DOHH2 (cell line): ENCODE measurements at regions not wholly inside any gene's neighbourhood (a gene's known extent, or its start where the extent isn't known, plus 50 kb on each side); places are given as distances from the start of the nearest gene placed in this dataset.

ENCODE experiments used
- H3F3A ChIP-seq: fragments of 200-600 bp; sonication (generic), shearing (Covaris generic); 2 replicates; pipeline ENCODE4 v1.6.0; 2016; ENCODE audit warnings: antibody characterized with exemption, mild to moderate bottlenecking; ENCODE audit not compliant: control insufficient read depth, insufficient read depth
- H3K27ac ChIP-seq: fragments of 200-600 bp; sonication (generic); 2 replicates; pipeline ENCODE4 v1.5.1; 2014; ENCODE audit warnings: low read depth, mild to moderate bottlenecking, low read length, moderate library complexity
- H3K27me3 ChIP-seq: fragments of 200-600 bp; sonication (generic); 2 replicates; pipeline ENCODE4 v1.6.1; 2014; ENCODE audit warnings: mild to moderate bottlenecking, low read length, mixed read lengths; ENCODE audit not compliant: control insufficient read depth
- H3K36me3 ChIP-seq: fragments of 200-600 bp; sonication (generic); 2 replicates; pipeline ENCODE4 v1.6.1; 2014; ENCODE audit warnings: mild to moderate bottlenecking, low read length, moderate library complexity, mixed read lengths; ENCODE audit not compliant: control insufficient read depth
- H3K4me1 ChIP-seq: fragments of 200-600 bp; sonication (generic); 2 replicates; pipeline ENCODE4 v1.6.1; 2014; ENCODE audit warnings: mild to moderate bottlenecking, low read length, mixed read lengths; ENCODE audit not compliant: control insufficient read depth
- H3K4me2 ChIP-seq: fragments of 200-600 bp; sonication (generic); 2 replicates; pipeline ENCODE4 v1.6.0; 2014; ENCODE audit warnings: mild to moderate bottlenecking, low read length, moderate library complexity
- H3K4me3 ChIP-seq: fragments of 200-600 bp; sonication (generic); 2 replicates; pipeline ENCODE4 v1.5.1; 2014; ENCODE audit warnings: mild to moderate bottlenecking, low read length, mixed read lengths
- H3K79me2 ChIP-seq: fragments of 200-600 bp; sonication (generic); 2 replicates; pipeline ENCODE4 v1.6.1; 2014; ENCODE audit warnings: mild to moderate bottlenecking, low read length, mixed read lengths; ENCODE audit not compliant: control insufficient read depth
- H3K9me2 ChIP-seq: fragments of 200-600 bp; sonication (generic); replicated peaks from 2 replicates; pipeline ENCODE4 v1.6.1; 2014; ENCODE audit warnings: mild to moderate bottlenecking, low read length, mixed read lengths; ENCODE audit not compliant: control insufficient read depth
- H3K9me3 ChIP-seq: fragments of 200-600 bp; sonication (generic); 2 replicates; pipeline ENCODE4 v1.6.1; 2014; ENCODE audit warnings: antibody characterized with exemption, low read length, mixed read lengths; ENCODE audit not compliant: control insufficient read depth, insufficient read depth
- H4K20me1 ChIP-seq: fragments of 200-600 bp; sonication (generic); 2 replicates; pipeline ENCODE4 v1.6.0; 2014; ENCODE audit warnings: low read depth, mild to moderate bottlenecking, antibody characterized with exemption, low read length, moderate library complexity; ENCODE audit not compliant: control insufficient read depth, insufficient read depth
- CTCF ChIP-seq: fragments of 200-600 bp; sonication (generic); IDR thresholded peaks from one replicate; pipeline ENCODE4 v1.5.1; 2014; ENCODE audit warnings: antibody characterized with exemption, mild to moderate bottlenecking, low read depth, low read length; ENCODE audit not compliant: poor library complexity, severe bottlenecking
- EZH2phosphoT487 ChIP-seq: fragments of 200-600 bp; sonication (generic); IDR thresholded peaks from 2 replicates; pipeline ENCODE4 v1.6.1; 2017; ENCODE audit warnings: borderline replicate concordance, mild to moderate bottlenecking, antibody characterized with exemption, low read length, moderate library complexity, mixed read lengths

- no peaks in the 10 kb centered on the region for H3K27me3 ChIP-seq
Measured at GRCh38 chr6:120736740-120737139, 597.5 kb downstream of the TBC1D32 start.

DNA sequence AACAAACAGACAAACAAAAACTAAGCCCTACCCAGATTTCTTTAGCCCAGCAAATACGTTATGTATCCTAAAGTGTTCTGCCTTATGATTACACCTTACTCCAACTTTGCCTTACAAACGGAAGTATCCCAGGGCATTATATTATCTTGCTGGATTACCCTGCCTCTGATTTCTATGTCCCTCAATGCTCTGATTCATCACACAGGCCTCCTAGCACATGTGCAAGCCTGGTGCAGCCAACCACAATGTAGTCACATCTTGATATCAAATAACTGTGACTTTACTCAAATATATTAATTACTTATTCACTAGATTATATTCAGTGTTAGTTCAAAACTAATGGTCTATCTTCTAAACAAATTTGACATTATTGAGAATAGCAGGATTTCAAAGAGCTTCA is 598.6 kb downstream of the TBC1D32 start:
- Histone ChIP-seq H3K79me2 (no peaks in the 10 kb centered on the region), H4K20me1 (no peaks in the 10 kb centered on the region)
- TF ChIP-seq CTCF (no peak), EZH2phosphoT487 (no peak)

More at GRCh38 chr6:120736740-120737139, 597.5 kb downstream of the TBC1D32 start:
- Histone ChIP-seq H3K9me3 (no peaks in the 10 kb centered on the region), H3F3A (no peaks in the 10 kb centered on the region), H3K36me3 (no peaks in the 10 kb centered on the region), H3K4me1 (no peaks in the 10 kb centered on the region), H3K27ac (no peak overlapping the region), H3K4me3 (no peak overlapping the region), H3K79me2 (no peaks in the 10 kb centered on the region), H4K20me1 (no peaks in the 10 kb centered on the region), H3K9me2 (no peaks in the 10 kb centered on the region), H3K4me2 (no peak overlapping the region)
- TF ChIP-seq CTCF: no peak
- TF ChIP-seq EZH2phosphoT487: no peak

GRCh38 chr6:120711255-120711654 is 623.0 kb downstream of the TBC1D32 start:
- H3K4me3 ChIP-seq: no peak overlapping the region
- no peak overlapping the region for H3K27ac ChIP-seq
- H3K4me1 ChIP-seq: no peaks in the 10 kb centered on the region
- no peaks in the 10 kb centered on the region for H3K36me3 ChIP-seq
- no peaks in the 10 kb centered on the region for H3F3A ChIP-seq
- H4K20me1 ChIP-seq: no peaks in the 10 kb centered on the region
- H3K9me3 ChIP-seq: no peaks in the 10 kb centered on the region; the same call in 1 of the 2 replicates
- H3K4me2 ChIP-seq: no peak overlapping the region
- H3K9me2 ChIP-seq: no peaks in the 10 kb centered on the region
- H3K27me3 ChIP-seq: no peaks in the 10 kb centered on the region
- TF ChIP-seq EZH2phosphoT487 (no peak), CTCF (no peak)
- no peaks in the 10 kb centered on the region for H3K79me2 ChIP-seq

More for the DNA sequence above, 598.6 kb downstream of the TBC1D32 start:
- Histone ChIP-seq H3K36me3 (no peaks in the 10 kb centered on the region), H3K4me2 (no peak overlapping the region), H3F3A (no peaks in the 10 kb centered on the region), H3K27ac (no peak overlapping the region), H3K4me3 (no peak overlapping the region), H3K4me1 (no peaks in the 10 kb centered on the region), H3K9me3 (no peaks in the 10 kb centered on the region), H3K9me2 (no peaks in the 10 kb centered on the region), H3K27me3 (no peaks in the 10 kb centered on the region)
